Fibroblast of the aortic adventitia (primary cell): ENCODE measurements at regions not wholly inside any gene's neighbourhood (a gene's known extent, or its start where the extent isn't known, plus 50 kb on each side); places are given as distances from the start of the nearest gene placed in this dataset.

Experiments
- DNase-seq: peaks from one replicate; pipeline ENCODE4 v3.0.0-alpha.2; 2010; ENCODE audit warnings: low read depth
- H3K4me3 ChIP-seq: 2 replicates; pipeline ENCODE4 v1.5.1; 2011; ENCODE audit warnings: low read depth, mild to moderate bottlenecking, control low read depth, low read length, moderate library complexity
- CTCF ChIP-seq: IDR thresholded peaks from 2 replicates; pipeline ENCODE4 v1.5.1; 2011; ENCODE audit warnings: mild to moderate bottlenecking, low read length, control low read depth, inconsistent platforms; ENCODE audit not compliant: insufficient read depth

GRCh38 chr2:11071939-11072338 is 83.3 kb upstream of the SLC66A3 start:
- no peak overlapping the region for H3K4me3 ChIP-seq
- TF ChIP-seq CTCF = no peak

GRCh38 chr2:11072550-11072949 is 82.7 kb upstream of the SLC66A3 start:
- DNase-seq = no peak
- H3K4me3 ChIP-seq = no peak overlapping the region

More at GRCh38 chr2:11071939-11072338, 83.3 kb upstream of the SLC66A3 start:
- DNase-seq = no peak

GRCh38 chr2:11073251-11073650 is 82.0 kb upstream of the SLC66A3 start:
- peak; percentile 42 for TF ChIP-seq CTCF
- no peak overlapping the region for H3K4me3 ChIP-seq
- DNase-seq = peak; percentile 13

More at GRCh38 chr2:11072550-11072949, 82.7 kb upstream of the SLC66A3 start:
- TF ChIP-seq CTCF = no peak

- no peak overlapping the region for H3K4me3 ChIP-seq
These were observed 81.5 kb upstream of the SLC66A3 start for GRCh38 chr2:11073776-11074175.

GRCh38 chr2:11074246-11074820 is 80.9 kb upstream of the SLC66A3 start:
- H3K4me3 ChIP-seq = no peak overlapping the region
- no peak for TF ChIP-seq CTCF
- DNase-seq = no peak

More at GRCh38 chr2:11073776-11074175, 81.5 kb upstream of the SLC66A3 start:
- no peak for TF ChIP-seq CTCF
- peak; percentile 14 for DNase-seq

GRCh38 chr2:11075221-11075620 is 80.0 kb upstream of the SLC66A3 start:
- no peak for DNase-seq
- no peak for TF ChIP-seq CTCF
- no peak overlapping the region for H3K4me3 ChIP-seq

- no peak for TF ChIP-seq CTCF
- DNase-seq = no peak
- no peak overlapping the region for H3K4me3 ChIP-seq
These were observed 77.9 kb upstream of the SLC66A3 start for GRCh38 chr2:11077411-11077810.
